GM19468 (cell line): ENCODE measurements at regions not wholly inside any gene's neighbourhood (a gene's known extent, or its start where the extent isn't known, plus 50 kb on each side); places are given as distances from the start of the nearest gene placed in this dataset.
"Not testable (repeated sequence)": the region's sequence is repeated elsewhere in the genome, so short reads cannot be mapped to it uniquely, and the experiment has no call there.

Experiments
- ATAC-seq: cut with Tn5 transposase; IDR thresholded peaks from one replicate; pipeline ENCODE4 v1.9.1; 2021; ENCODE audit warnings: mild to moderate bottlenecking, moderate library complexity, moderate number of reproducible peaks; ENCODE audit not compliant: unreplicated experiment; ENCODE audit errors: extremely low read depth

GRCh38 chr11:42996421-42997307 lies 315.1 kb upstream of the API5 start:
- ATAC-seq, result no peak

- ATAC-seq, result not testable (repeated sequence)
Measured at GRCh38 chr11:43004879-43005278, 306.9 kb upstream of the API5 start.

GRCh38 chr11:43010042-43010441 lies 301.8 kb upstream of the API5 start:
- ATAC-seq, result no peak

GRCh38 chr11:43012606-43013005 lies 299.2 kb upstream of the API5 start:
- ATAC-seq, result no peak

- no peak for ATAC-seq
Measured at GRCh38 chr11:43021466-43021865, 290.3 kb upstream of the API5 start.

GRCh38 chr11:43034341-43034740 lies 277.5 kb upstream of the API5 start:
- no peak for ATAC-seq

- no peak for ATAC-seq
Measured at GRCh38 chr11:43035086-43035485, 276.7 kb upstream of the API5 start.

- no peak for ATAC-seq
Measured at GRCh38 chr11:43053638-43054412, 258.0 kb upstream of the API5 start.

- no peak for ATAC-seq
Measured at GRCh38 chr11:43067681-43068080, 244.1 kb upstream of the API5 start.

- ATAC-seq, result no peak
Measured at GRCh38 chr11:43071338-43071737, 240.5 kb upstream of the API5 start.

- no peak for ATAC-seq
Measured at GRCh38 chr11:43072096-43072495, 239.7 kb upstream of the API5 start.

- no peak for ATAC-seq
Measured at GRCh38 chr11:43072911-43073310, 238.9 kb upstream of the API5 start.

- ATAC-seq, result no peak
Measured at GRCh38 chr11:43074810-43075209, 237.0 kb upstream of the API5 start.

GRCh38 chr11:43101113-43101512 lies 210.7 kb upstream of the API5 start:
- ATAC-seq, result no peak

GRCh38 chr11:43116071-43116470 lies 195.7 kb upstream of the API5 start:
- no peak for ATAC-seq

GRCh38 chr11:43119275-43119970 lies 192.4 kb upstream of the API5 start:
- ATAC-seq, result no peak

- ATAC-seq, result no peak
Measured at GRCh38 chr11:43122546-43122945, 189.2 kb upstream of the API5 start.

GRCh38 chr11:43123443-43123842 lies 188.4 kb upstream of the API5 start:
- no peak for ATAC-seq

- ATAC-seq, result no peak
Measured at GRCh38 chr11:43124272-43124935, 187.4 kb upstream of the API5 start.

- no peak for ATAC-seq
Measured at GRCh38 chr11:43129329-43129728, 182.5 kb upstream of the API5 start.
